GM19397 (cell line): ENCODE measurements at regions not wholly inside any gene's neighbourhood (a gene's known extent, or its start where the extent isn't known, plus 50 kb on each side); places are given as distances from the start of the nearest gene placed in this dataset.
A peak's percentile ranks its signal among the peaks of the same experiment; 100 is the strongest.
"Not testable (repeated sequence)": the region's sequence is repeated elsewhere in the genome, so short reads cannot be mapped to it uniquely, and the experiment has no call there.

ENCODE experiments used
- ATAC-seq: cut with Tn5 transposase; IDR thresholded peaks from one replicate; pipeline ENCODE4 v1.9.1; 2021; ENCODE audit warnings: mild to moderate bottlenecking, moderate library complexity; ENCODE audit not compliant: unreplicated experiment

GRCh38 chr13:44784708-44785080, 204.6 kb downstream of the NUFIP1 start:
- no peak for ATAC-seq

GRCh38 chr13:44783994-44784707, 205.1 kb downstream of the NUFIP1 start:
- ATAC-seq, result no peak

- no peak for ATAC-seq
These were observed 204.6 kb upstream of the TSC22D1 start for GRCh38 chr13:44780591-44781280.

GRCh38 chr13:44778761-44779484, 202.8 kb upstream of the TSC22D1 start:
- no peak for ATAC-seq

GRCh38 chr13:44775290-44775689, 199.2 kb upstream of the TSC22D1 start:
- ATAC-seq, result not testable (repeated sequence)

GRCh38 chr13:44770951-44771350, 194.8 kb upstream of the TSC22D1 start:
- no peak for ATAC-seq

GRCh38 chr13:44769686-44770085, 193.6 kb upstream of the TSC22D1 start:
- no peak for ATAC-seq

GRCh38 chr13:44768775-44769581, 192.8 kb upstream of the TSC22D1 start:
- no peak for ATAC-seq

GRCh38 chr13:44768239-44768638, 192.1 kb upstream of the TSC22D1 start:
- peak; percentile 59 for ATAC-seq

GRCh38 chr13:44765001-44765471, 188.9 kb upstream of the TSC22D1 start:
- no peak for ATAC-seq

- no peak for ATAC-seq
These were observed 188.2 kb upstream of the TSC22D1 start for GRCh38 chr13:44764302-44764692.

GRCh38 chr13:44763615-44764301, 187.6 kb upstream of the TSC22D1 start:
- no peak for ATAC-seq

- ATAC-seq, result no peak
These were observed 186.8 kb upstream of the TSC22D1 start for GRCh38 chr13:44762911-44763310.

GRCh38 chr13:44760434-44760833, 184.3 kb upstream of the TSC22D1 start:
- ATAC-seq, result no peak

GRCh38 chr13:44759384-44760360, 183.5 kb upstream of the TSC22D1 start:
- ATAC-seq, result no peak

GRCh38 chr13:44758630-44759383, 182.7 kb upstream of the TSC22D1 start:
- ATAC-seq, result no peak

- no peak for ATAC-seq
These were observed 181.5 kb upstream of the TSC22D1 start for GRCh38 chr13:44757671-44758070.

GRCh38 chr13:44756276-44756810, 180.2 kb upstream of the TSC22D1 start:
- no peak for ATAC-seq
